K562 (cell line): ENCODE measurements at regions not wholly inside any gene's neighbourhood (a gene's known extent, or its start where the extent isn't known, plus 50 kb on each side); places are given as distances from the start of the nearest gene placed in this dataset.

Source experiments
- NR3C1 ChIP-seq: sonication (generic); formaldehyde crosslinking; IDR thresholded peaks from 2 replicates; pipeline ENCODE4 v1.8.1; 2022; ENCODE audit warnings: missing genetic modification reagents
- POLR2A ChIP-seq: fragments of 450-650 bp; conservative IDR thresholded peaks from 2 replicates; pipeline ENCODE4 v1.6.1; 2016
- ZNF778 ChIP-seq: fragments of 450-650 bp; formaldehyde crosslinking; IDR thresholded peaks from 2 replicates; pipeline ENCODE4 v1.4.0; 2020; ENCODE audit warnings: mild to moderate bottlenecking, moderate library complexity
- TF ChIP-seq, protein P1 (sequence below): sonication (generic); formaldehyde crosslinking; IDR thresholded peaks from 2 replicates; pipeline ENCODE4 v1.9.0; 2022; ENCODE audit warnings: mild to moderate bottlenecking, missing genetic modification reagents
- TF ChIP-seq, protein P2 (sequence below), 3 experiments: IDR thresholded peaks in 2 of 3; conservative IDR thresholded peaks in 1 of 3; 2 replicates each; pipeline ENCODE4 v1.5.1; 2011 to 2012; ENCODE audit warnings: low read length in 3 of 3, mild to moderate bottlenecking in 3 of 3, control low read depth in 2 of 3, improper control_type of control experiment in 1 of 3, inconsistent platforms in 1 of 3, low read depth in 1 of 3, mixed read lengths in 1 of 3, moderate library complexity in 1 of 3; ENCODE audit not compliant: insufficient read depth in 2 of 3
- TF ChIP-seq, protein P3 (sequence below): fragments of 450-650 bp; formaldehyde crosslinking; IDR thresholded peaks from 2 replicates; pipeline ENCODE4 v1.4.0; 2022; ENCODE audit warnings: missing genetic modification characterization

DNA sequence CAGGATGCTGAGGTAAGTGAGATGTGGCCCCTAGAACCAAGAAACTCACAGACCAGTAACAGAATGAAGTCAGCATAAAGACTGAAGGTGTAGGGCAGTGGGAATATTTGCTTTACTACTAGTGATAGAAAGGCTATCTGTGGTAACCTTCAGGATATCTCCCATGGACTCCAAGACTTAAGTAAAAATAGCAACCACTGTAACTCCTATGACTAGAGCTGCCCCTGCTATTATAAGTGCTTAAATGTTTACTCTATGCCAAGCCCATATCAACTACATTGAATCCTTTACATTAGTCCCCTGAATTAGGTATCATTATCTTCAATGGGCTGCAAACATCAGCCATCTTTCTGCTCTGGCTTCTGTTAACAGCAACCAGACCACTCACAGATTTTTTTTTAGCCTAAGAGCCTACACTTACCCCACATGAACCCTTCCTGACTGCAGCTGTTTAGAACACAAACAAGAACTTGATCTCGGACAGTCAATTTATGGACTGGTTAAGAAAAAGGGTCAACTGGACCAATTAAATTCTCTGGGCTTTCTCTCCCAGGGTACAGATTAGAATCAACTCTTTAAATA, 335.1 kb upstream of the API5 start:
- TF ChIP-seq, protein P1, sequence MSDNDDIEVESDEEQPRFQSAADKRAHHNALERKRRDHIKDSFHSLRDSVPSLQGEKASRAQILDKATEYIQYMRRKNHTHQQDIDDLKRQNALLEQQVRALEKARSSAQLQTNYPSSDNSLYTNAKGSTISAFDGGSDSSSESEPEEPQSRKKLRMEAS (CRISPR knock-in tag) = no peak
- TF ChIP-seq, protein P2, sequence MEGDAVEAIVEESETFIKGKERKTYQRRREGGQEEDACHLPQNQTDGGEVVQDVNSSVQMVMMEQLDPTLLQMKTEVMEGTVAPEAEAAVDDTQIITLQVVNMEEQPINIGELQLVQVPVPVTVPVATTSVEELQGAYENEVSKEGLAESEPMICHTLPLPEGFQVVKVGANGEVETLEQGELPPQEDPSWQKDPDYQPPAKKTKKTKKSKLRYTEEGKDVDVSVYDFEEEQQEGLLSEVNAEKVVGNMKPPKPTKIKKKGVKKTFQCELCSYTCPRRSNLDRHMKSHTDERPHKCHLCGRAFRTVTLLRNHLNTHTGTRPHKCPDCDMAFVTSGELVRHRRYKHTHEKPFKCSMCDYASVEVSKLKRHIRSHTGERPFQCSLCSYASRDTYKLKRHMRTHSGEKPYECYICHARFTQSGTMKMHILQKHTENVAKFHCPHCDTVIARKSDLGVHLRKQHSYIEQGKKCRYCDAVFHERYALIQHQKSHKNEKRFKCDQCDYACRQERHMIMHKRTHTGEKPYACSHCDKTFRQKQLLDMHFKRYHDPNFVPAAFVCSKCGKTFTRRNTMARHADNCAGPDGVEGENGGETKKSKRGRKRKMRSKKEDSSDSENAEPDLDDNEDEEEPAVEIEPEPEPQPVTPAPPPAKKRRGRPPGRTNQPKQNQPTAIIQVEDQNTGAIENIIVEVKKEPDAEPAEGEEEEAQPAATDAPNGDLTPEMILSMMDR (IDR thresholded peaks at IDR 0.05 in 2 of 3, conservative IDR thresholded peaks at IDR 0.05 in 1 of 3; ENCODE audit: insufficient read depth in 2 of 3, low read depth in 1 of 3, low read length in 3 of 3) = no peak
- TF ChIP-seq NR3C1 (CRISPR knock-in tag) (no peak), ZNF778 (CRISPR knock-in tag) (no peak), POLR2A (no peak)
- TF ChIP-seq, protein P3, sequence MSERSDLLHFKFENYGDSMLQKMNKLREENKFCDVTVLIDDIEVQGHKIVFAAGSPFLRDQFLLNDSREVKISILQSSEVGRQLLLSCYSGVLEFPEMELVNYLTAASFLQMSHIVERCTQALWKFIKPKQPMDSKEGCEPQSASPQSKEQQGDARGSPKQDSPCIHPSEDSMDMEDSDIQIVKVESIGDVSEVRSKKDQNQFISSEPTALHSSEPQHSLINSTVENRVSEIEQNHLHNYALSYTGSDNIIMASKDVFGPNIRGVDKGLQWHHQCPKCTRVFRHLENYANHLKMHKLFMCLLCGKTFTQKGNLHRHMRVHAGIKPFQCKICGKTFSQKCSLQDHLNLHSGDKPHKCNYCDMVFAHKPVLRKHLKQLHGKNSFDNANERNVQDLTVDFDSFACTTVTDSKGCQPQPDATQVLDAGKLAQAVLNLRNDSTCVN (CRISPR knock-in tag) = no peak
